LNCAP (cell line): ENCODE measurements at regions not wholly inside any gene's neighbourhood (a gene's known extent, or its start where the extent isn't known, plus 50 kb on each side); places are given as distances from the start of the nearest gene placed in this dataset.

Source experiments
- TF ChIP-seq, protein P1 (sequence below): fragments of 450-650 bp; IDR thresholded peaks from 2 replicates; pipeline ENCODE4 v1.5.1; 2017; ENCODE audit warnings: mild to moderate bottlenecking

DNA sequence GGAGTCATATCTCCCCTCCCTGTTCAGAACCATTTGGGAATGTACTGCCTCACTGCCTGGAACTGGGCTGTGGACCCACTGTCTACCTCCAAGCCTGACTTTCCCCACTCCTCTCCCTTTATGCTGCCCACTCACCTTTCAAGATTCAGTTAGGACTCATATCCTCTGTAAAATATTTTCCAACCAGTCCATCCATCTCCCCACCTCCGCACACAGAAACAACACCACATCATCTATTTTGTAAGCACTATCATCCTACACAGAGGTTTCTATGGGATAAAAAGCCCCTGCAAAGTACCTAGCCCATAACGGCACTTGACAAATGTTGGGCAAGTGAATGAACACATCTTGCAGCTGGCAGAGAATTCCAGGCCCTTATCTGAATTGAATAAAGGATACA lies 250.8 kb downstream of the ANAPC1 start:
- TF ChIP-seq, protein P1, sequence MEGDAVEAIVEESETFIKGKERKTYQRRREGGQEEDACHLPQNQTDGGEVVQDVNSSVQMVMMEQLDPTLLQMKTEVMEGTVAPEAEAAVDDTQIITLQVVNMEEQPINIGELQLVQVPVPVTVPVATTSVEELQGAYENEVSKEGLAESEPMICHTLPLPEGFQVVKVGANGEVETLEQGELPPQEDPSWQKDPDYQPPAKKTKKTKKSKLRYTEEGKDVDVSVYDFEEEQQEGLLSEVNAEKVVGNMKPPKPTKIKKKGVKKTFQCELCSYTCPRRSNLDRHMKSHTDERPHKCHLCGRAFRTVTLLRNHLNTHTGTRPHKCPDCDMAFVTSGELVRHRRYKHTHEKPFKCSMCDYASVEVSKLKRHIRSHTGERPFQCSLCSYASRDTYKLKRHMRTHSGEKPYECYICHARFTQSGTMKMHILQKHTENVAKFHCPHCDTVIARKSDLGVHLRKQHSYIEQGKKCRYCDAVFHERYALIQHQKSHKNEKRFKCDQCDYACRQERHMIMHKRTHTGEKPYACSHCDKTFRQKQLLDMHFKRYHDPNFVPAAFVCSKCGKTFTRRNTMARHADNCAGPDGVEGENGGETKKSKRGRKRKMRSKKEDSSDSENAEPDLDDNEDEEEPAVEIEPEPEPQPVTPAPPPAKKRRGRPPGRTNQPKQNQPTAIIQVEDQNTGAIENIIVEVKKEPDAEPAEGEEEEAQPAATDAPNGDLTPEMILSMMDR, result no peak

DNA sequence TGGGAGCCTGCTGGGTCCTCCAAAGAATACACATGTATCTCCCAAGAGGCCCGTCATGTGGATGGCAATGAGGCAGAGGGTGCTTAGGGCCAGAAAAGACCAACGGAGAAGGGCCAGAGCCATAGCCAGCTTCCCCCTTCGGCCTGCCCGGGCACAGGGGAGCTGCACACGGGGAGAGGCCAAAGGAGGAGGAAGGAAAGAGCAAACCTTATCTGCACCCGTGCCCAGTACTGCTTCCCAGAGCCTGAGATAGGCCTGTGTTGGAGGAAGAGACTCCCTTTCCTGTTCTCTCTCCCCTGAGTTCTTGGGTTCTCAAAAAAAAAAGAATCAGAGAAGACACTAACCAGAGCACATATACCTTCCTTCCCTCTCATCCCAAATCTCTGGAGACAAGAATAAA lies 250.3 kb downstream of the ANAPC1 start:
- TF ChIP-seq, protein P1, result no peak

DNA sequence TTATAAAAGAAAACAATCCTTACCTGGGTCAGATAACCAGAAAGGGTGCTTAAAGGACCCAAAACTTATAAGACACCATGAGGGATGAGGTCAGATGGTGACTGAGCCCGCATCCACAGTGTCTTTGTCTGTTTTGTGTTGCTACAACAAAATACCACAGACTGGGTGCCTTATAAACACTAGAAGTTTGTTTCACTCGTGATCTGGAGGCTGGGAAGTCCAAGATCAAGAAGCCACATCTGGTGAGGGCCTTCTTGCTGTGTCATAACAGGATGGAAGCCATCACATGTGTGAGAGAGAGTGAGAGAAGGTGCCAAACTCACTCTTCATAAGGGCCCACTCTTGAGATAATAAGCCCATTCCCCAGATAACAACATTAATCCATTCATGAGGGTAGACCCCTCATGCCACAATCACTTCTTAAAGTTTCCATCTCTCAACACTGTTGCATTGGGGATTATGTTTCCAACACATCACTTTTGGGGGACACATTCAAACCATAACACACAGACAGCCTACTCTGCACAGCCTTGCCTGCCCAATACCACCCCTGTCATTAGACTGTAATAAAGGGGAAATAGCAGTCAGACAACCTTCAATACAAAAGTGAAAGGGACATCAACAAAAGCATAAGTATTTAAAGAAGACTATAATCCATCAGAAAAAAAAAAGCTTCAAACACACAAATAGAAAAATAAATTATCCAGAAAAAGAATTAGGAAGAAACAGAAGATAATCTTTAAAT lies 249.8 kb downstream of the ANAPC1 start:
- TF ChIP-seq, protein P1, result no peak

GRCh38 chr2:111634995-111635538 lies 248.9 kb downstream of the ANAPC1 start:
- TF ChIP-seq, protein P1, result no peak

GRCh38 chr2:111636905-111637304 lies 247.1 kb downstream of the ANAPC1 start:
- TF ChIP-seq, protein P1, result no peak

DNA sequence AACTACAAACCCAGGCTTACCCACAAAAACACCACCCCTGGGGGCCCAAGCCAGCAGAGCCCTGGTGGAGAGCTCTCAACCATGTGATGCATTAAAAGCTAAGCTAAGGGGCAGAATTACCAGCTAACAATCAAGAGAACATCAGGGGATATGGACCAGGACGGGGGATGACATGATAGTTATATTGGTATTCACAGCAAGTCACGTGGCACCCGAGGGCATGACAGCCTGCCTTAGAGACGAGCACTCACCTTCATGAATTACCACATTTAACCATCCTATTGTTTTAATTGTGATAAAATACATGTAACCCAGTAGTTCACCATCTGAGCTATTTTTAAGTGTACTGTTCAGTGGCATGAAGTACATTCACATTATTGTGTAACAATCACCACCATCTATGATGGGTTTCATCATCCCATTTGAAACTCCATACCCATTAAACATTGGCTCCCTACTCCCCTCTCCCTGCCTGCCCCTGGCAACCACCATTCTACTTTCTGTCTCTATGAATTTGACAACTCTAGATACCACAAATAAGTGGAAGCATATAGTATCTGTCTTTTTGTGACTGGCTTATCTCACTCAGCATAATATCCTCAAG lies 245.6 kb downstream of the ANAPC1 start:
- TF ChIP-seq, protein P1, result no peak

GRCh38 chr2:111640480-111640879 lies 243.5 kb downstream of the ANAPC1 start:
- TF ChIP-seq, protein P1, result no peak
